Activated B cell treated with CpG ODN at 0.5 μM for 24 hours (primary cell): ENCODE measurements at regions not wholly inside any gene's neighbourhood (a gene's known extent, or its start where the extent isn't known, plus 50 kb on each side); places are given as distances from the start of the nearest gene placed in this dataset.

Experiments
- ATAC-seq: fragments of 200-7000 bp; cut with Tn5 transposase; one replicate; pipeline ENCODE4 v1.10.0; 2021; ENCODE audit warnings: low read depth, mild to moderate bottlenecking, moderate library complexity
- CTCF ChIA-PET: fragments of 350-600 bp; sonication (Branson Sonifier 250); formaldehyde crosslinking; loops from one replicate; lab custom pipeline; 2021; ENCODE audit warnings: antibody characterized with exemption; lab: Charles Lee
- POLR2A ChIA-PET: fragments of 350-600 bp; sonication (Branson Sonifier 250); formaldehyde crosslinking; loops from one replicate; lab custom pipeline; 2021; ENCODE audit warnings: antibody characterized with exemption; lab: Charles Lee
- DNase-seq: peaks from one replicate; pipeline ENCODE4 v3.0.0; 2022
- H3K27ac Mint-ChIP-seq: one replicate; pipeline ENCODE4 v1.8.0; 2020; ENCODE audit warnings: mixed read lengths
- H3K27me3 Mint-ChIP-seq: one replicate; pipeline ENCODE4 v1.8.0; 2021; ENCODE audit warnings: mixed read lengths
- H3K36me3 Mint-ChIP-seq: one replicate; pipeline ENCODE4 v1.8.0; 2021; ENCODE audit warnings: low read depth, mixed read lengths
- H3K4me1 Mint-ChIP-seq: one replicate; pipeline ENCODE4 v1.8.0; 2021; ENCODE audit warnings: mixed read lengths
- H3K4me3 Mint-ChIP-seq: one replicate; pipeline ENCODE4 v1.8.0; 2020; ENCODE audit warnings: mild to moderate bottlenecking, mixed read lengths
- H3K9me3 Mint-ChIP-seq: one replicate; pipeline ENCODE4 v1.8.0; 2020; ENCODE audit warnings: mixed read lengths
- CTCF ChIP-seq: fragments of 200-600 bp; IDR thresholded peaks from one replicate; pipeline ENCODE4 v1.8.0; 2022; ENCODE audit warnings: antibody characterized with exemption, mild to moderate bottlenecking
- intact Hi-C: fragments of 100-400 bp; cut with micrococcal nuclease; formaldehyde crosslinking; loops from one replicate; pipeline ENCODE4 v1.15.1; 2024

GRCh38 chr9:2378266-2378665 lies 243.3 kb upstream of the VLDLR start:
- Mint-ChIP-seq H3K27ac (no peak overlapping the region), H3K4me3 (no peak overlapping the region), H3K9me3 (peaks cover 7% of the 10 kb centered on the region), H3K4me1 (no peaks in the 10 kb centered on the region), H3K36me3 (no peaks in the 10 kb centered on the region), H3K27me3 (peaks cover 3% of the 10 kb centered on the region)
- intact Hi-C loops = no loop called here
- DNase-seq (no peak), ATAC-seq (no peak)
- ChIA-PET POLR2A (no interaction called here), CTCF (no interaction called here)
- no peak for TF ChIP-seq CTCF

GRCh38 chr9:2378816-2379215 lies 242.8 kb upstream of the VLDLR start:
- no peak for ATAC-seq

DNA sequence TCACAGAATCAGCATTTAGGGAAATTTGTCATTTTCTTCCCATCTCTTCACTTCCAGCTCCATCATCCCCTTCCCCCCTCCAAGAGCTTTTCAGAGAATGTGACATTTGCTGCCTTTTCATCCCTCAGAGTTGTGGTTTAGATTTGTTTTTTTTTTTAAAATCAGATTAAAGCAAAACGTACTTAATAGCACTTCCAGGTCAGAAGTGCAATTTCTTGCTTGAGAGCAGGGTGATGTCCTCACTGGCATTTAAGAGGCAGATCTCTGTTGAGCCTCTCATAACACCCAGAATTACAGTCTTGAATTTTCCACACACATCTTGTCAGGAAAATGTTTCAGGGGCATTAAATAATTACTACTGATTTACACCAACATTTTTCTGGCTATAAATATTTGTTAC lies 236.8 kb upstream of the VLDLR start:
- no peaks in the 10 kb centered on the region for H3K36me3 Mint-ChIP-seq
- H3K4me1 Mint-ChIP-seq = no peaks in the 10 kb centered on the region
- H3K9me3 Mint-ChIP-seq = peaks cover 5% of the 10 kb centered on the region
- no peak for ATAC-seq
- no peak for TF ChIP-seq CTCF
- no peak for DNase-seq
- no peak overlapping the region for H3K27ac Mint-ChIP-seq
- intact Hi-C loops = no loop called here
- CTCF ChIA-PET = no interaction called here
- POLR2A ChIA-PET = no interaction called here
- no peak overlapping the region for H3K4me3 Mint-ChIP-seq
- H3K27me3 Mint-ChIP-seq = peaks cover 2% of the 10 kb centered on the region

More at GRCh38 chr9:2378816-2379215, 242.8 kb upstream of the VLDLR start:
- H3K4me1 Mint-ChIP-seq = no peaks in the 10 kb centered on the region
- H3K36me3 Mint-ChIP-seq = no peaks in the 10 kb centered on the region
- no peak for DNase-seq
- TF ChIP-seq CTCF = no peak
- ChIA-PET POLR2A (no interaction called here), CTCF (no interaction called here)
- no peak overlapping the region for H3K27ac Mint-ChIP-seq
- H3K4me3 Mint-ChIP-seq = no peak overlapping the region
- peaks cover 3% of the 10 kb centered on the region for H3K27me3 Mint-ChIP-seq
- intact Hi-C loops = no loop called here
- H3K9me3 Mint-ChIP-seq = peaks cover 4% of the 10 kb centered on the region

DNA sequence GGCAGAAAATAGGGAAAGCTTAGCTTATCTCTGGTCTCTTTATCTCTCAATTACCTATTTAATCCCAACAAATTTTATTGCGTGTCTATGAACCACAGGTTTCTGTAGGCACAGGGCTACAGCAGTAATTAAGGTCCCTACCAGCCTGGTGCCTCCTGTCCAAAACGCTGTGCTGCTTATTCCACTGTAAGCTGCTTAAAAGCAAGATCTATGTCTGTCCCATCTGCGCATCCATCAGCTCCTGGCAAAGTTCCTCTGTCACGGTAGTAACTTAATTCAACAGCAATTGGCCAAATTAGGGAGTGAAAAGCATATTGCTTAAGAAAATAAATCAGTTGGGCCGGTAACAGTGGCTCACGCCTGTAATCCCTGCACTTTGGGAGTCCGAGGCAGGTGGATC lies 235.8 kb upstream of the VLDLR start:
- no peaks in the 10 kb centered on the region for H3K4me1 Mint-ChIP-seq
- DNase-seq = no peak
- peaks cover 2% of the 10 kb centered on the region for H3K27me3 Mint-ChIP-seq
- TF ChIP-seq CTCF = no peak
- no peak for ATAC-seq
- ChIA-PET POLR2A (no interaction called here), CTCF (no interaction called here)
- H3K36me3 Mint-ChIP-seq = no peaks in the 10 kb centered on the region
- no peak overlapping the region for H3K4me3 Mint-ChIP-seq
- no peak overlapping the region for H3K27ac Mint-ChIP-seq
- intact Hi-C loops = no loop called here
- H3K9me3 Mint-ChIP-seq = peaks cover 5% of the 10 kb centered on the region

GRCh38 chr9:2386566-2386965 lies 235.0 kb upstream of the VLDLR start:
- intact Hi-C loops = no loop called here
- ATAC-seq = no peak
- H3K27ac Mint-ChIP-seq = no peak overlapping the region
- H3K9me3 Mint-ChIP-seq = peaks cover 5% of the 10 kb centered on the region
- H3K36me3 Mint-ChIP-seq = no peaks in the 10 kb centered on the region
- no peak for TF ChIP-seq CTCF
- no peak for DNase-seq
- CTCF ChIA-PET = no interaction called here
- H3K4me3 Mint-ChIP-seq = no peak overlapping the region
- POLR2A ChIA-PET = no interaction called here
- no peaks in the 10 kb centered on the region for H3K4me1 Mint-ChIP-seq
- H3K27me3 Mint-ChIP-seq = peaks cover 2% of the 10 kb centered on the region
